ENCODE measurements at regions not wholly inside any gene's neighbourhood (a gene's known extent, or its start where the extent isn't known, plus 50 kb on each side); places are given as distances from the start of the nearest gene placed in this dataset.

DNA sequence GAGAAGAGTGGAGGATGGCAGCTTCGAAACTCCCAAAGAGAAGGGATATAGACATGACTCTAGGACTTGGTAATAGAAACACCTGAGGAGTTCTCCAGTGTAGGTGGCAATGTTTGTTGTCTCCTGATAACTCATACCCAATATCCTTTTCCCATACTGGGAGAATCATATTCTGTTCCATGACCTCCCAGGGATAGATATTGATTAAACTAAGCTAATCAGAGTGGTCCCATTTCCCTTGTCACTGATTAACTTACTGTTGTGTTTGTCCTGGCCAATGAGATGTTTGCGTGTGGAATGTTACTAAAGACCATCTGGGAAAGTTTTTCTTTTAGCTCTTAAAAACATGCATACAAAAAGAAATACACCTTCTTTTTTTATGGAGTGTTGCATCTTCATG is 85.6 kb downstream of the RPL22L1 start:
- H3K27me3 ChIP-seq = no peaks in the 10 kb centered on the region
- no peaks in the 10 kb centered on the region for H3K4me1 ChIP-seq
- no peak for DNase-seq
- intact Hi-C loops (cut with DNase I; ENCODE audit: low total_unique reads) = no loop called here
- no peak overlapping the region for H3K4me3 ChIP-seq
- no peaks in the 10 kb centered on the region for H3K36me3 ChIP-seq
- TF ChIP-seq, protein P1, sequence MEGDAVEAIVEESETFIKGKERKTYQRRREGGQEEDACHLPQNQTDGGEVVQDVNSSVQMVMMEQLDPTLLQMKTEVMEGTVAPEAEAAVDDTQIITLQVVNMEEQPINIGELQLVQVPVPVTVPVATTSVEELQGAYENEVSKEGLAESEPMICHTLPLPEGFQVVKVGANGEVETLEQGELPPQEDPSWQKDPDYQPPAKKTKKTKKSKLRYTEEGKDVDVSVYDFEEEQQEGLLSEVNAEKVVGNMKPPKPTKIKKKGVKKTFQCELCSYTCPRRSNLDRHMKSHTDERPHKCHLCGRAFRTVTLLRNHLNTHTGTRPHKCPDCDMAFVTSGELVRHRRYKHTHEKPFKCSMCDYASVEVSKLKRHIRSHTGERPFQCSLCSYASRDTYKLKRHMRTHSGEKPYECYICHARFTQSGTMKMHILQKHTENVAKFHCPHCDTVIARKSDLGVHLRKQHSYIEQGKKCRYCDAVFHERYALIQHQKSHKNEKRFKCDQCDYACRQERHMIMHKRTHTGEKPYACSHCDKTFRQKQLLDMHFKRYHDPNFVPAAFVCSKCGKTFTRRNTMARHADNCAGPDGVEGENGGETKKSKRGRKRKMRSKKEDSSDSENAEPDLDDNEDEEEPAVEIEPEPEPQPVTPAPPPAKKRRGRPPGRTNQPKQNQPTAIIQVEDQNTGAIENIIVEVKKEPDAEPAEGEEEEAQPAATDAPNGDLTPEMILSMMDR (IDR thresholded peaks at IDR 0.05) = no peak
- TF ChIP-seq POLR2A (IDR thresholded peaks at IDR 0.05) = no peak
- no peak overlapping the region for H3K27ac ChIP-seq
- H3K9me3 ChIP-seq = no peaks in the 10 kb centered on the region

DNA sequence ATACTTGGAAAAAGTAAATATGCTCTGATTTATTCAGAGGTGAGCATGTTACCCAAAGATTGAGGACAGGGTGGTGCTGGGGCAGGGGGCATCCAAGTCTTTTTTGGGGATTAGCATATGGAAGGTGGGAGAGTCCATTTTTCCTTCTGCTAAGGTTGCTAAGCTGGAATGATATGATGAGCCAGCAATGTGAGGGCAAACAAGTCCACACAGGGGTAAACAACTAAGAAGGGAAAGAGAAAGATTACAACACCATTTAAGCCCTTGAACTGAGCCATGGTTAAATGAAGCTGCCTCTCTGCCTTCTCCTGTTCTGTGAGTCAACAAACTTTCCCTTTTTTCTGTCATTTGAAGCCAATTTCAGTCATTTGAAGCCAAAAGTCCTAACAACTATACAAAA is 89.0 kb downstream of the RPL22L1 start:
- no peak for DNase-seq
- Histone ChIP-seq H3K9me3 (no peaks in the 10 kb centered on the region), H3K27ac (no peak overlapping the region), H3K4me1 (no peaks in the 10 kb centered on the region), H3K36me3 (no peaks in the 10 kb centered on the region), H3K4me3 (no peak overlapping the region), H3K27me3 (no peaks in the 10 kb centered on the region)
- TF ChIP-seq POLR2A (IDR thresholded peaks at IDR 0.05) = no peak
- TF ChIP-seq, protein P1 (IDR thresholded peaks at IDR 0.05) = no peak
- intact Hi-C loops (cut with DNase I; ENCODE audit: low total_unique reads) = no loop called here

DNA sequence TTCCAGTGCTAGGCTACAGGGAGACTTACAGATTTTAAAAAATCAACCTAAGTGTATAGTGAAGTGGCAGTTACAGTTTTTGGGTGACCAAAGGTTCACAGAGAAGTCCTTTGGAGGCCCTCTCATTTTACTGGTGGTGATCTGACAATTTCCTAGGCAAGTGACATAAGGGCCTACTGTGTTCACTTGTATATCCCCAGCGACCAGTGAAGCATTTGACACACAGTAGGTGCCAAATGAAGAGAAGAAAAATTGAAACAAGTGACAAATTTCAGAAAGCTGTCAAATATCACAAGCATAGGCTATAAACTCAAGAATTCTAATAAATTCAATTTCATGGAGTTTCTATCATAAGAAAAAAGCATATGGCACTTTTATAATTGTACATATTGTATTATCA is 89.5 kb downstream of the RPL22L1 start:
- no peak for DNase-seq
- Histone ChIP-seq H3K4me1 (no peaks in the 10 kb centered on the region), H3K36me3 (no peaks in the 10 kb centered on the region), H3K4me3 (no peak overlapping the region), H3K27me3 (no peaks in the 10 kb centered on the region), H3K9me3 (no peaks in the 10 kb centered on the region), H3K27ac (no peak overlapping the region)
- intact Hi-C loops (cut with DNase I; ENCODE audit: low total_unique reads) = no loop called here
- TF ChIP-seq, protein P1 (IDR thresholded peaks at IDR 0.05) = no peak

DNA sequence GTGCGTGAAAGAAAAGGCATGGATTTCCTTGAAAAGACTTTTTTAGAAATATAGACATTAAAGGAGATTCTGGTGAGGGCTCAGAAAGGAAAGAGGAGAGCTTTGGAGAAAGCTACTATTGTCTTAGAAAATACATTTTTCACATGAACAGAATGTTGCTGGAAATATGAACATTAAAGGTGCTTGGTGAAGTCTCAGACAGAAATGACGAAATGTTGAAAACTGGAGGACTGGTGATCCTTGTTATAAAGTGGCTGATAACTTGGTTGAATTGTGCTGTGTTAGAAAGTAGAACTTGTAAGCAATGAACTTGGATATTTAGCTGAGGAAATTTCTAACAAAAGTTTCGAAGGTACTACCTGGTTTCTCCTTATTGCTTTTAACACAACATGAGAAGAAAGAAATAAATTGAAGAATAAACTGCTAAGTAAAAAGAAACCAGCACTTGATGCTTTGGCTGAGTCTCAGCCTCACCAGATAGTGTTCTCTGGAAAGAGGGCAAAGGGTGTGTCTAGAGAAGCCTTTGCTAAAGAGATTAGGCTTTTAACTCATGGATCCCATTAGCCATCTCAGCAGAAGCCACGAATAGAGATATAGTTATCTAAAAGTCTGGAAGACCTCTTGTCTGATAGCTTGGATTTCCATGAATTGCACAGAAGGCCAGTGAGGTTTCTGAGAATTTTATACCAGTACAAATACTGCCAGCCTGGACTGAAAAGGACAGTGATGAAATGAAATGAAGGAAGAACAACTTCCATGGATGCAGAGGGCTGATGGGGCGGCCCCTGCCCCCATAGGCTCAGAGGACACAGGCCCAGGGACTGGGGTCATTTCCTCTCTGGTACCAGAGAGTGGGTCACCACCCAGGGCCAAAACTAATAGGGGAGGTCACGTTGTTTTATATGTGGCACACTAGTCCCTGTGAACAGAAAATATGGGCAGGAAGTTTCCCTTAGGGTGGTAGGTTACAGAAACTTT is 91.5 kb downstream of the RPL22L1 start:
- H3K27ac ChIP-seq = no peak overlapping the region
- H3K36me3 ChIP-seq = no peaks in the 10 kb centered on the region
- intact Hi-C loops (cut with DNase I; ENCODE audit: low total_unique reads) = no loop called here
- H3K4me1 ChIP-seq = no peaks in the 10 kb centered on the region
- TF ChIP-seq, protein P1 (IDR thresholded peaks at IDR 0.05) = no peak
- TF ChIP-seq POLR2A (IDR thresholded peaks at IDR 0.05) = no peak
- no peaks in the 10 kb centered on the region for H3K9me3 ChIP-seq
- H3K4me3 ChIP-seq = no peak overlapping the region
- no peaks in the 10 kb centered on the region for H3K27me3 ChIP-seq
- no peak for DNase-seq

DNA sequence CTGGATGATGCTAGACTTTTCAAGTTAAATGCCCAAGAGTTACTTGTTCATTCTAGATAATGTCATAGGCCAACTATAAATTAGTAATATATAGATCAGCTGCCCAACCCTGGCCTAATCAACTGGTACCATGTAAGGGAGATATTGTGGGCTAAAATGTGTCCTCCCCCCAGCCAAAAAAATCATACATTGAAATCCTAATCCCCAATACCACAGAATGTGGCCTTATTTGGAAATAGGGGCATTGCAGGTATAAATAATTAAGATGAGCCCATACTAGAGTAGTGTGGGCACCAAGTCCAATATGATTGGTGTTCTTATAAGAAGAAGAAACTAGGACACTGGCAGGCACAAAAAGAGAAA is 92.5 kb downstream of the RPL22L1 start:
- no peaks in the 10 kb centered on the region for H3K27me3 ChIP-seq
- no peaks in the 10 kb centered on the region for H3K4me1 ChIP-seq
- H3K9me3 ChIP-seq = no peaks in the 10 kb centered on the region
- no peak for DNase-seq
- no peak overlapping the region for H3K4me3 ChIP-seq
- no peak for TF ChIP-seq POLR2A (IDR thresholded peaks at IDR 0.05)
- TF ChIP-seq, protein P1 (IDR thresholded peaks at IDR 0.05) = no peak
- no peak overlapping the region for H3K27ac ChIP-seq
- intact Hi-C loops (cut with DNase I; ENCODE audit: low total_unique reads) = no loop called here
- H3K36me3 ChIP-seq = no peaks in the 10 kb centered on the region

All from uterus (tissue), 3 donors.